GM12891 (cell line): ENCODE measurements at regions not wholly inside any gene's neighbourhood (a gene's known extent, or its start where the extent isn't known, plus 50 kb on each side); places are given as distances from the start of the nearest gene placed in this dataset.

Experiments used
- POLR2A ChIP-seq: IDR thresholded peaks from 2 replicates; pipeline ENCODE4 v1.6.1; 2011; ENCODE audit warnings: low read depth, low read length, control low read depth
- POLR2AphosphoS5 ChIP-seq: IDR thresholded peaks from 2 replicates; pipeline ENCODE4 v1.6.1; 2011; ENCODE audit warnings: low read depth, low read length, control low read depth
- TAF1 ChIP-seq: IDR thresholded peaks from 2 replicates; pipeline ENCODE4 v1.6.1; 2011; ENCODE audit warnings: low read depth, low read length, control low read depth

DNA sequence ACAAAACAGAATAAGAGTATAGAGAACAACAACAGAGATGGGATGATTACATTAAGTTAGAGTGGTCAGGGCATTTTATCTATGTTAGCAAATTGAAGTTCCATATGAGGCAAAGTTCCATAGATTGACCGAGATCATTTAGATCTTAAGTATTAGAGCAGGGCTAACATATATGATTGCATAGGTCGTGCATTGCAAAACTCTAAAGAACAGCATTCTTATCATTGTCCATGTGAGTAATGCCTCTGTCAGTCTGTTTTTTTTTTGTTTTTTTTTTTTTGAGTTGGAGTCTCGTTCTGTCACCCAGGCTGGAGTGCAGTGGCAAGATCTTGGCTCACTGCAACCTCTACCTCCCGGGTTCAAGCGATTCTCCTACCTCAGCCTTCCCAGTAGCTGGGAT is 341.7 kb upstream of the KCNH8 start:
- TF ChIP-seq POLR2A = no peak
- no peak for TF ChIP-seq POLR2AphosphoS5
- TF ChIP-seq TAF1 = no peak
